Inferior parietal cortex (tissue), 1 donor: ENCODE measurements at regions not wholly inside any gene's neighbourhood (a gene's known extent, or its start where the extent isn't known, plus 50 kb on each side); places are given as distances from the start of the nearest gene placed in this dataset.
"Not testable (repeated sequence)": the region's sequence is repeated elsewhere in the genome, so short reads cannot be mapped to it uniquely, and the experiment has no call there.

Experiments
- DNase-seq: peaks from one replicate; pipeline ENCODE4 v3.0.0-alpha.2; 2016; ENCODE audit errors: extremely low spot score

GRCh38 chr6:168939041-168939440 lies 314.6 kb downstream of the THBS2 start:
- DNase-seq: no peak

DNA sequence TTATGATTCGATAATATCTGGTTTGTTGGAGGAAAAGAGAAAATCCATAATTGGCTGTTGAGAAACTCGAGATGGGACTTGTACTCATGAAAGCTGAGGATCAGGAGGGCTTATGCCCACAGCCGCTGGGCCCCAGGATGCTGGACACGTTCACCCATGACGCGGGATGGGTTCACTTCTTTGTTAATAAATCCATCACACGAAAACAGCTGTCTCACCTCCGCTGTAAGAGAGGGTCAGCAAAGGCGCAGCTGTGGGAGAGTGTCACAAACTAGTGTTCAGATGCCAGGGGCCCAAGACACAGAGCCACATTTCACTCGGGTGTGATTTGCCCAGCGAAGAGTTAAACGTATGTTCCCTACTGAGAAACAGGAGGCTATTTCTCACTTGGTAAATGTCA lies 315.1 kb downstream of the THBS2 start:
- DNase-seq: no peak

DNA sequence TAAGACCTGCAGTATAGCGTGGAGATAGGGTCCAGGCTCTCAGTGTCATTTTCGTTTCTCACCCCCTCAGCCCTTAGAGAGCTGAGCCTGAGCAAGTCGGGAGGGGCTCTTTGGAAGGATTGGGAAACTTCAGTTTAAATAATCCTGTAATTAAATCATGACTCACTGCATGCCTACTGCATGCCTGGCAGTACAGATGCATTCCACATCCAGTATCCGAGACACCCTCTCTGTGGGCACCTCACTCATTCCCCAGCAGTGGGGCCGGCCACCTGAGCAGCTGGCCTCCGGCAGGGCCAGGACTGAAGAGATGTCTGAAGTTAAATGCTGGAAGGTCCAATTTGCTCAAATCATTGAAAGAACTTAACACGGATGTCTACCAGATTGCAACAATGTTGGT lies 316.6 kb downstream of the THBS2 start:
- DNase-seq: no peak

DNA sequence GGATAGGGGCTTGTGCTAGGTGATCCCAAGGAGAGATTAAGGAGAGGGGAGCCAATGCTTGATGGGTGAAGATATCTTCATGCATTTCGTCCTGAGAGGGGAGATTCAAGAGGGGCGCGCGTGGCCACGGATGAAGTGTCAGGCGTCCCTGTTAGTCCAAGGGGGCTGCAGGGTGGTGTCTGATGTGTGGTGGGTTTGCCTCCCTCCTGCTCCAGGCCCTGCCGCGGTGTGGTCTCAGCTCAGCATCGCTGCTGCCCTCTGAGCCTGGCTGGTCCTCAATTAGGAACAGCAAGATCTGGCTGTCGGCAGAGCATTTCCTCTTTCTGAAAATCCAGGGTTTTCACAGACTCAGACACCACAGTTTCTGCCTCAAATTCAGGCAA lies 318.0 kb downstream of the THBS2 start:
- DNase-seq: no peak

- DNase-seq: no peak
Measured at GRCh38 chr6:168934660-168935627, 318.7 kb downstream of the THBS2 start.

DNA sequence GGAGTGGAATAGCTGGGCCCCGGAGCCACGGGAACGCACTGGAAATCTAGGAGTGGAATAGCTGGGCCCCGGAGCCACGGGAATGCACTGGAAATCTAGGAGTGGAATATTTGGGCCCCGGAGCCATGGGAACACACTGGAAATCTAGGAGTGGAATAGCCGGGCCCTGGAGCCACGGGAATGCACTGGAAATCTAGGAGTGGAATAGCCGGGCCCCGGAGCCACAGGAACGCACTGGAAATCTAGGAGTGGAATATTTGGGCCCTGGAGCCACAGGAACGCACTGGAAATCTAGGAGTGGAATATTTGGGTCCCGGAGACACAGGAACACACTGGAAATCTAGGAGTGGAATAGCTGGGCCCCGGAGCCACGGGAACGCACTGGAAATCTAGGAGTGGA lies 321.5 kb downstream of the THBS2 start:
- DNase-seq: not testable (repeated sequence)

DNA sequence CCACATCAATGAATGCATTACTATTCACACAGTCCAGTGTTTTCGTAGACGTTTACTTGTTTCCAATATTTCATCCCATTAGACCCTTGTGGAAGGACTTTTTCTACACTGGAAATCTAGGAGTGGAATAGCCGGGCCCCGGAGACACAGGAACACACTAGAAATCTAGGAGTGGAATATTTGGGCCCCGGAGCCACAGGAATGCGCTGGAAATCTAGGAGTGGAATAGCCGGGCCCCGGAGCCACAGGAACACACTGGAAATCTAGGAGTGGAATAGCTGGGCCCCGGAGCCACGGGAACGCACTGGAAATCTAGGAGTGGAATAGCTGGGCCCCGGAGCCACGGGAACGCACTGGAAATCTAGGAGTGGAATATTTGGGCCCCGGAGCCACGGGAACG lies 322.6 kb downstream of the THBS2 start:
- not testable (repeated sequence) for DNase-seq

DNA sequence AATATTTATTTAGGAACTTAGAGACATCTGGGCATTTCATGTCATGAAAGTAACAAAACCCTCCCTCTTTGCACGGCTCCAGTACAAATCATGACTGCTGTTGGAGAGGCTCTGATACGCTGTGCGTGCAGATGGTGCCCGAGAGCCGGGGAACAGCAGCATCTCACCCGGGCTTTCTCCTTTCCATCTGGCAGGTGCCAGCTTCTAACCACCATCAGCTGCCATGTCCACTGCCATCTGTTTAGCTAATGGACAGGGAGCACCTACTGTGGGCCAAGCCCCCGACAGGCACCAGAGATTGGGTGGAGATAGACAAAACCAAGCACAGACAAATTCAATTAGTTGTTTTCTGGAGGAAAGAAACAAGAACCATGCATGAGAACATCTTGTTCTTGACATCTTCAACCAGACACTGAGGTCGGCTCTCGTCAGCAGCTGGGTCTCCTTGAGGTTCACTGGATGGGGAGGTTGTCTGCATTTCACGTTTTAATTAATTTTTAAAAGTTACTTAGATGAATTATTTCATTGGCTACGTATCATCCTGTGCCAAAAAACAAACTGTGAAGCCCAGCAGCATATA lies 323.7 kb downstream of the THBS2 start:
- no peak for DNase-seq

GRCh38 chr6:168928012-168928411 lies 325.6 kb downstream of the THBS2 start:
- DNase-seq: no peak

GRCh38 chr6:168927026-168927425 lies 326.6 kb downstream of the THBS2 start:
- no peak for DNase-seq

DNA sequence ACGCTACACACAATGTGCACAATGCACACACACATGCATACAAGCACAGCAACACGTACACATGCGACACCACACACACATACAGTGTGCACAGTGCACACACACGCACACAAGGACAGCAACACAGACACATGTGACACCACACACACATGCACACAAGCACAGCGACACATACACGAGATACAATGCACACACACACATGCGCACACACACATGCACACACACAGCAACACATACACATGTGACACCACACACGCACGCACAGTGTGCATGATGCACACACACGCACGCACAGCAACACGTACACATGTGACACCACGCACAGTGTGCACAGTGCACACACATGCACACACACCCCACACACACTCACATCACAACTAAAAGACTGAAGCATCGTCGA lies 327.3 kb downstream of the THBS2 start:
- no peak for DNase-seq

DNA sequence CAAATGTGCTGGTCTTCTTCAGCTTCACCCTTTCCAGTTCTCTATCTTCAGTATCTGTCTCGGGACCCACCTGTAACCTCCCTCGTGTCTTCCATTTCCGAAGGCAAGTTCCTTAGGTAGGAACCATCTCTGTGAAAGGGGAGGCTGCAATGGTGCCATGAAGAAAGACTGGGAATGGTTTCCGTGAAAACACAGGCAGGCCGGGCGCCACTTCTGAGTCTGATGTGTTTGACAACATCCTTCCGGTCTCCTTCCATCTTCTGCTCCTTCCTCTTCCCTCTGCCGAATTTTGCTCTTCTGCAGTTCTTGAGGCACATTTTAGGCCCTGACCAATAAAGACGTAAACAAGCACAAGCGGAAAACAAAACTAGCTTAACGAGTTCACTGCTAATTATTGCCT lies 328.0 kb downstream of the THBS2 start:
- DNase-seq: no peak

DNA sequence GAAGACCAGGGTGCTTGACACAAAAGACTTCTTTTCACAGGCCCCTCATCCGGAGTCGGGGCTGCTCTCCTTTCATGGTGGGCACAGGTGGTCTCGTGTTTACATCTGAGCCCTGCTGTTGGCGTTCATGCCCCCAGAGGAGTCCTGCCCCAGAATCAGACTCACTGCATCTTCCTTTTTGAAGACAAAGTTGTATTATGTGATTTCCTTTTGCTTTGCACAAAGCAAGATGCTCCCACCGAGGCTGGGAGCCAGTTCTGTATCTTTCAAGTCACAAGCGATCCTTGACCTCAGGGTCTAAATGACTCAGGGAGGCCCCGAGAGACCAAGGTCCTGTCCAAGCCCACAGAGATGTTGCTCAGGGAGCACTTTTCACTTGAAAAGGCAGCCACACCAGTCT lies 330.5 kb downstream of the THBS2 start:
- no peak for DNase-seq

DNA sequence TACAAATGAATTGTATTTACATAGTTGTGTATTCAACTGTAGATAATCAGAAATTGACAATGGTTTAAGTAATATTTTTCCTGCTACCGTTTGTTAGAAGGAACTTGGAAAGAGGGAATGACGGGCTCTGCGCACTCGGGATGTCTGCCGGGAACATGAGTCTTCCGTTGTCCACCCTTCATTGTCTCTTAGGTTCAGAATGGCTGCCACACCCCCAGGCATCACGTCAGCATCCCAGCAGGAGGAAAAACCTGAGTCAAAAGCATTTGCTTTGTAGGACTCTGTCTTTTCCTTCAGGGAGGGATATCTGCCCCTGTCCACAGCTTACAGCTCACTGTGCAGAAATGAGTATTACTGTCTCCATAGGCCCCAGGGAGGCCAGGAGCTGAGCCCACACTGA lies 331.2 kb downstream of the THBS2 start:
- no peak for DNase-seq

- no peak for DNase-seq
Measured at GRCh38 chr6:168920289-168920688, 333.4 kb downstream of the THBS2 start.

DNA sequence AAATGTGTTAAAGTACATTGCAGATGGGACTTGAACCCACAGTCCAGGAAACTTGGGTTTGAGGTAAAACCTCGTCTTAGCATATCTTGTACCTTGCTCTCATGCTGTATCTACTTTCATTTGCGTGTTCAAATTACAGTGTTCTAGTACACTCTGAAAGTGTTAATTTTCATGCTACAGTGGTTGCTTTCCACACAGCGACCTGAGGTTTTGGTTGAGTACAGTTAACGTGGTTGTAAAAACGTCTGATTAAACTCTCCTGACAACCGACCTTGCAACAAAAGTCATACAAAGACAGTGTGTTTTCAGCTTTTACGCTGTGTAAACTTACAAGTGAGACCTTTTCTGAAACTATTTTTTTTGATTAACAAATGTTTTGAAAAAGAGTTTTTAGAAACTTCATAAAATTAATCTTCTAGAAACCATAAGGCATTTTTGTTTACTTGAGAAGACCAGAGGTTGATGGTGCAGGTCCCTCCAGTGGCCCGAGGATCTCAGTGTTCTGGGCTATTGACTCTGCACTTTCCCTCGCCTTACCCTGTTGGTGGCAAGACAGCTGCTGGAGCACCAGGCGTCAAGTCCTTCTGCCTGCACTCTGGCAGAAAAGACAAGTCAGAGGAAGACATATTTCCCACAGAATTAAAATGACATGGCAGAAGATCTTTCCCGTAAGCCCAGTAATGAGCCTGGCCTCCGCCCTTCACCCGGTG lies 334.0 kb downstream of the THBS2 start:
- no peak for DNase-seq

GRCh38 chr6:168916576-168917211 lies 337.0 kb downstream of the THBS2 start:
- no peak for DNase-seq

GRCh38 chr6:168915855-168916254 lies 337.8 kb downstream of the THBS2 start:
- no peak for DNase-seq

DNA sequence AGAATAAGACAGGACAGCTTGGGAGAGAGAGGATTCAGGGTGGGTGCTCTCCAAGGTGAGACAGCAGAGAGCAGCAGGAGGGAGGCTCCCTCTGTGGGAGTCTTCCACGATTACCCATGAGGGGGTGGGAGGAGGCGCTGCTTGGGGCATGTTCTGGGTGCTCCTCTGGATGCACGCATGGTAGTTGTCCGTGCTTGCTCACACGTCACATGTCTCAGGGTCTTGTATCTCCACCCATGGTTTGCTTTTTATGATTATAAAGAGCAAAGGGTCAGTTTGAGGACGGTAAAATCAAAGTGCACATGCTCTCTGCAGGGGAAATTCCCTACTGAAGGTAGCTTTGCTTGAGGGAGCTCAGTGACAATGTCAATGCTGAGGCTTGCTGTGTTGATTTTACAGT lies 338.4 kb downstream of the THBS2 start:
- no peak for DNase-seq

GRCh38 chr6:168913866-168914469 lies 339.7 kb downstream of the THBS2 start:
- DNase-seq: no peak

DNA sequence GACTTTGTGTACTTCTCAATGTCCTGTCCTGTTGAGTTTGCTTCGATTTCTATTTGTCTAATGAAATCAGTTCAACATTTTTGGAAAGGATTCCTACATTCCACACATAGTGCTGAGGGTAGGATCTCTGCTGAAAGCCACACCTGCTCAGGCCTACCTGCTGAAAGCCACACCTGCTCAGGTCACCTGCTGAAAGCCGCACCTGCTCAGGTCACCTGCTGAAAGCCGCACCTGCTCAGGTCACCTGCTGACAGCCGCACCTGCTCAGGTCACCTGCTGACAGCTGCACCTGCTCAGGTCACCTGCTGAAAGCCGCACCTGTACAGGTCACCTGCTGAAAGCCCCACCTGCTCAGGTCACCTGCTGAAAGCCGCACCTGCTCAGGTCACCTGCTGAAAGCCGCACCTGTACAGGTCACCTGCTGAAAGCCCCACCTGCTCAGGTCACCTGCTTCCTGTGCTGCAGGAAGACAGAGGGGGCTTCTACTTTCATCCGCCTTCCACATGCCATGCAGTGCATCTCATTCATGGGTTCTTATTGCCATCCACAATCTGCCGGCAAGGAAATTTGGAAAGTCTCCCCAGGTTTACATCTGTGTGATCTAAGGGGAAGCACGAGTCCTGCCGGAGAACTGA lies 340.3 kb downstream of the THBS2 start:
- not testable (repeated sequence) for DNase-seq
